ENCODE measurements at regions not wholly inside any gene's neighbourhood (a gene's known extent, or its start where the extent isn't known, plus 50 kb on each side); places are given as distances from the start of the nearest gene placed in this dataset.

- no peak for DNase-seq (ENCODE audit: low spot score)
These were observed 519.5 kb upstream of the LRRC4C start for GRCh38 chr11:41978945-41979344.

GRCh38 chr11:41980741-41981140 lies 521.3 kb upstream of the LRRC4C start:
- DNase-seq (ENCODE audit: low spot score): no peak

- DNase-seq (ENCODE audit: low spot score): no peak
These were observed 522.8 kb upstream of the LRRC4C start for GRCh38 chr11:41982276-41982675.

GRCh38 chr11:41982975-41983374 lies 523.5 kb upstream of the LRRC4C start:
- DNase-seq (ENCODE audit: low spot score): no peak

DNA sequence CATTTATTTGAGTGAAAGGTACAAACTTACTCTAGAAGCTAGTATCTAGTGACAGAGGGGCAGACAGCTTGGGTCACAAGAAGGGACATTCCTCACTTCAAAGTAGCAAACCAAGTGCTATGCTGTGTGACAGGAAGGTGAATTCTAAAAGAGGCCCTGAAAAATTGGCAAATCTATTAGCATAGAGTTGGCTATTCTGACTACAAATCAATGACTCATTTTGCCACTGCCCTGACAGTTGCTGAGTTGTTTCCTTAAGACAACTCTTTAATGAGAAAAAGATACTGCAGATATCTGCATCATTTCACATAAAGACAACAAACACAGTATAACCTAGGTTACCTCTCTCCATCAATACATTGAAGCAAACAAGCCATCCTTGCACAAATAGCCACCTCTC lies 524.0 kb upstream of the LRRC4C start:
- DNase-seq (ENCODE audit: low spot score): no peak

GRCh38 chr11:41984023-41984422 lies 524.6 kb upstream of the LRRC4C start:
- no peak for DNase-seq (ENCODE audit: low spot score)

DNA sequence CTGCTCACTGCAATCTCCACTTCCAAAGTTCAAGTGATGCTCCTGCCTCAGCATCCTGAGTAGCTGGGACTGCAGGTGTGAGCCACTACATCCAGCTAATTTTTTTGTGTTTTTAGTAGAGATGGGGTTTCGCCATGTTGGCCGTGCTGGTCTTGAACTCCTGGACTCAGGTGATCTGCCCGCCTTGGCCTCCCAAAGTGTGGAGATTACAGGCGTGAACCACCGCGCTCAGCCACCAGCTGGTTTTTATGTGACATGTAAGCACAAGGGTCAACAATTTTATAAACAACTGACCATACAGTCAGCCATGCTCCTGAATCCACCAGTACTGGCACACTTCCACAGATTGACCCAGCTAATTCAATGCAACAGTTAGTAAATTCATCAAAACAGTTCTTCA lies 526.3 kb upstream of the LRRC4C start:
- DNase-seq (ENCODE audit: low spot score): no peak

GRCh38 chr11:41988951-41989572 lies 529.6 kb upstream of the LRRC4C start:
- no peak for DNase-seq (ENCODE audit: low spot score)

GRCh38 chr11:41989823-41990380 lies 530.5 kb upstream of the LRRC4C start:
- no peak for DNase-seq (ENCODE audit: low spot score)

- DNase-seq (ENCODE audit: low spot score): no peak
These were observed 537.1 kb upstream of the LRRC4C start for GRCh38 chr11:41996533-41996932.

- no peak for DNase-seq (ENCODE audit: low spot score)
These were observed 538.5 kb upstream of the LRRC4C start for GRCh38 chr11:41997844-41998401.

DNA sequence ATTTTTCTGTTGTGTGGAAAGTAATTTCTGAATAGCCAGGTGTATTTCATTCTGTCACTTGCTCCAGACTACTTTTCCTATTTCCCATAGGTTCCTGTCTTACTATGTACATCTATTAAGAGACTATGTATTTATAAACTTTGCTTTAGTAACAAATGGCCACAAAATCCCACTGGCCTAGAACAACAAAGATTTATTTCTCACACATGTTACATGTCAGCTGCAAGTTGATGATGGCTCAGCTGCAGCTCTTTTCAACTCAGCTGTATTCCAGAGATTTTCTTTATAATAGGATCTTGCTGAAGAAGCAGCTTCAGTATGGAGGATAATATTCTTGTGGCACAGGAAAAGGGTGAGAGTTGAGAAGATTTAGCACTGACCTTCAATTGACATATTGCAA lies 539.6 kb upstream of the LRRC4C start:
- no peak for DNase-seq (ENCODE audit: low spot score)

GRCh38 chr11:42003801-42004200 lies 544.3 kb upstream of the LRRC4C start:
- DNase-seq (ENCODE audit: low spot score): no peak

- DNase-seq (ENCODE audit: low spot score): no peak
These were observed 547.3 kb upstream of the LRRC4C start for GRCh38 chr11:42006766-42007165.

GRCh38 chr11:42012271-42012670 lies 552.8 kb upstream of the LRRC4C start:
- DNase-seq (ENCODE audit: low spot score): no peak

DNA sequence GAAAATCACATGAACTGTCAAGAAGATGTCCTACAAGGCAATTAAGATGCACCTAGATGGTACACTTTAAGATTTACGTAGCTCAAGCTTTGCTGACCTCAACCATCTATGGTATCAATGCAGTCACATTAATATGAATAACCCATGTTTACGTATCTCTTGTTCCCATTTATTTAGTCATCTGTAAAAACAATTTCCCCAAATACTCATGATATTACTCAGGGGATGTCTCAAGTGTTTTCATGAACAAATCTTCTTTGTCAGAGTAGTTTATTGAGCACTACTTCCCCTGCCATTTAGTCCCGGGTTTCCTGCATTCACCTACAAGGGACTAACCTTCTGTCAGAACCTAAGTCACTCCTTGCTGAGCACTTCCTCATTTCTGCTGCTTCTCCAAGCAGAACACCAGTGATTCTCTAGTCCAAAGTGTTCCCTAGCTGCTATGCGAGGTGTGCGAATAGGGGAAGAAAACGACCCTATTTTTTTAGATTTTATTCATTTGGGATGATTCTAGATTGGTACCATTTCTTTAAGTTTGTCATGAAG lies 554.3 kb upstream of the LRRC4C start:
- DNase-seq (ENCODE audit: low spot score): no peak

DNA sequence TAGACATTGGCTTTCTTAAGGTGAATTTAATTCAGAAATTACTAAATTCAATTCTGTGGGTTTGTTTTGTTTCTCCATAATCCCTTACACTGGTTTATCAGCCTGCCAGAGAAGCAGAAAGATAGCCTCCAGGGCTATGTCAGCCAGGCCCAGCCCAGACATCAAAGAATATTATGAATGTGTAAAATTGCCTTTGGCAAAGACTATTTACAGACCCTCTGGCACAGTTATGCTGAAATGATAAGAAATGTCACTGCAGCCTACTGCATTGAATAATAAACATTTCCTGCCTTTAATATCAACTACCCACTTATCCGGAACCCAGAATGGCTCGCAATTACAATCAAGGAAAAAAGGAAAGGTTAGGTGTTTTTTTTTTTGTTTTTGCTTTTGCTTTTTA lies 562.5 kb upstream of the LRRC4C start:
- no peak for DNase-seq (ENCODE audit: low spot score)

DNA sequence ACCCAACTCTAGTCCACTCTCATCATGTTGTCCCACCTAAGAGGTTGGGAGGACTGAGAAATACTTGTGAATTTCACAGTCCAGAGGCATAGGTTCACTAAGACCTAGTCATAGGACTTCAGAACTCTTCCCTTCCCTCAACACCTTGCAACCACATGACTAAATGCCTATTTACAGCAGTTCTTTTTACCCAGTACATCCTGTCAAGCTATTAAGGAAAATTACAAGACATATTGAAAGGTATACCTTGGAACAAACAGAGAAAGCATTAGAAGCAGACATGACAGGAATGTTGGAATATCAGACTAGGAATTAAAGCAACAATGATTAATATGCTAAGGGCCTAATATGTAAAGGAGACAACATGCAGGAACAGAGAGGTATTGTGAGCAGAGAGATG lies 563.8 kb upstream of the LRRC4C start:
- no peak for DNase-seq (ENCODE audit: low spot score)

GRCh38 chr11:42025121-42025803 lies 565.8 kb upstream of the LRRC4C start:
- DNase-seq (ENCODE audit: low spot score): no peak

DNA sequence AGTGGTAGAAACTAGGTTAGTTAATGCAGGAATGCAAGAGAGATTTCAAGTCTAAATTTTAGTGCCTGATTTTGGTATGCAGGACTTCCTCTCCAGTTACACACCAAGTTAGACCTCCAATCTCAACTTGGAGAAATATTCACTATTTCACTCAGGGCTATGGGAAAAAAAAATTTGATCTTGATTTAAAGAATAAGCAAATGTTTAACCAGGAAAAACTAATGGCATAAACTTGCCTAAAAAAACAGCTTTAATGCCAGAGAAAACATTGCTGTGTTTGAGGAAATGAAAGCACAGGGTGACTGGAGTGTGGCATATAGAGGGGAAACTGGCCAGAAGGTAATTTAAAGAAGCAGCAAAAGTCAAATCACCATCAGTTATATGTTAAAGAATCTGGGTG lies 575.4 kb upstream of the LRRC4C start:
- peak; percentile 1 for DNase-seq (ENCODE audit: low spot score)

DNA sequence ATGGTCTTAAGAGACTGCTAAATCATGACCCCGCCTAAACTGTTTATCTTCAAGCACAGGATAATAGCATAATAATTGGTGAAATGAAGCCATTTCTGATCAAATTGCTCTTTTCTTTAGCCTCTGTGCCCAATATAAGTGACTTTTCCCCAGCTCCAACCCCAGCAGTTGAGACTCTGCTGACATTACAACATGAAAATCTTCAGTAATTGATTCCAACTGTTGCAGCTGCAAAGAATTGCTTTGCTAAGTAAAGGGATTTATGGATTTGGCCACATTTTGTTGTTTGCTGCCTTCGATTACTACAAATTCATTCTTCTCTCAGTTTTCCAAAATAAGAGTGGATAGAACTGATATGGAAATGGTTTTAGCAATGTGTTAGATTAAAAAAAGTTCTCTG lies 576.7 kb upstream of the LRRC4C start:
- no peak for DNase-seq (ENCODE audit: low spot score)

GRCh38 chr11:42043312-42043711 lies 583.9 kb upstream of the LRRC4C start:
- no peak for DNase-seq (ENCODE audit: low spot score)
